ENCODE measurements at regions not wholly inside any gene's neighbourhood (a gene's known extent, or its start where the extent isn't known, plus 50 kb on each side); places are given as distances from the start of the nearest gene placed in this dataset.

DNA sequence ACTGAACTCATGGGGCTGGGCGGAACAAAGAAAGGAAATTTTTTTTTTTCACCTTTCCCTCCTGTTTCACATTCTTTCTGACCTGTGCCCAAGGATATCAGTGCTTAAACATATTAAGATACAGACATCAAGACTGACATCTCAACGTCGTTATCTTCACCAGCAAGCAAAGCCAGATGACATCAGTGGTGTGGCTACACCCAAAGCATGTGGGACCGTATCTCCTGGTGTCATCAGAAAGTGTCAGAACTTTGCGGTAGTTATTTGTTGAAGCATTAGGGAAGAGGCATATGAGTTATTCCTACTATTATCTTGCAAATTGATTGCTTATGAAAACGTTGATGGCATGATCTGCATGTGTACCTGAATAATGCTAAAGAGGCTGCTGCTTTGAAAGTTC lies 487.4 kb downstream of the TLE4 start:
- DNase-seq (ENCODE audit: extremely low spot score), result no peak
- POLR2A ChIA-PET, result no interaction called here
- CTCF ChIA-PET, result no interaction called here
- TF ChIP-seq, protein P1, sequence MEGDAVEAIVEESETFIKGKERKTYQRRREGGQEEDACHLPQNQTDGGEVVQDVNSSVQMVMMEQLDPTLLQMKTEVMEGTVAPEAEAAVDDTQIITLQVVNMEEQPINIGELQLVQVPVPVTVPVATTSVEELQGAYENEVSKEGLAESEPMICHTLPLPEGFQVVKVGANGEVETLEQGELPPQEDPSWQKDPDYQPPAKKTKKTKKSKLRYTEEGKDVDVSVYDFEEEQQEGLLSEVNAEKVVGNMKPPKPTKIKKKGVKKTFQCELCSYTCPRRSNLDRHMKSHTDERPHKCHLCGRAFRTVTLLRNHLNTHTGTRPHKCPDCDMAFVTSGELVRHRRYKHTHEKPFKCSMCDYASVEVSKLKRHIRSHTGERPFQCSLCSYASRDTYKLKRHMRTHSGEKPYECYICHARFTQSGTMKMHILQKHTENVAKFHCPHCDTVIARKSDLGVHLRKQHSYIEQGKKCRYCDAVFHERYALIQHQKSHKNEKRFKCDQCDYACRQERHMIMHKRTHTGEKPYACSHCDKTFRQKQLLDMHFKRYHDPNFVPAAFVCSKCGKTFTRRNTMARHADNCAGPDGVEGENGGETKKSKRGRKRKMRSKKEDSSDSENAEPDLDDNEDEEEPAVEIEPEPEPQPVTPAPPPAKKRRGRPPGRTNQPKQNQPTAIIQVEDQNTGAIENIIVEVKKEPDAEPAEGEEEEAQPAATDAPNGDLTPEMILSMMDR (IDR thresholded peaks at IDR 0.05; ENCODE audit: control extremely low read depth, extremely low read depth, low read depth, missing control alignments), result no peak

- ChIA-PET CTCF (interaction anchor here (0.9 kb wide), 1 partner anchor 29 kb away, joined by 3 read pairs; no protein-coding TSS in a partner anchor), POLR2A (no interaction called here)
- TF ChIP-seq, protein P1 (IDR thresholded peaks at IDR 0.05; ENCODE audit: control extremely low read depth, extremely low read depth, low read depth, missing control alignments), result no peak
- DNase-seq (ENCODE audit: extremely low spot score), result no peak
Observed at GRCh38 chr9:80052830-80053229, 481.1 kb downstream of the TLE4 start.

DNA sequence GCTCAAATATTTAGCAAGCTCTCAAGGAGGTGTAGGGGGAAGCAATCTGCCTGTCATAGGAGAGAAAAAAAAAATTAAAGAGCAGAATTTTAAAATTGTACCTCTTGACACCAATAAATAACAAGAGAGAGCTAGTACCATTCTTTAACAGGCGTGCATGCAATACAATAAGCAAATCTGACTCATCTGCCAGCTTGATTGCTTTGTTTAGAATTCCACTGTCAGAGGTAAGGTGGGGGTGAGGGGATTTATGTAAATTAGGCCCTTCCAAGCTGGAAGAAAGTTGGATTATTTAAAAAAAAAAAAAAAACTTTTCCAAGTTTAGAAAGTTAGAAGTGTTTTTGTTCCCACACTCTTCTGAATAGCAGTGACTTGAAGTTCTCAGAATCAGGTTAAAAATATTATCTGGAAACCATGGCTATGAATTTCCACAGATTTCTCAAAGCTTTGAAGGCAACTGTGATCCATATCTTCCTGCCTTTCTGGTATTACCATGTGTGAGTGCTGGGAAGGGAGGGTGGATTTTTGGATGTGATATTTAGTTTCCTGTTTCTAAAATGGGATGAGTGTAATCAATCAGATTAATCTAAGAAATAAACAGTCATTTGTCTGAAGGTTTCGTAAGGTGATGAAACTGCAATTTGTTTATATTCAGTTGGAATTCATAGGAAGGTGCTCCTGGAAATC lies 477.5 kb downstream of the TLE4 start:
- TF ChIP-seq, protein P1 (IDR thresholded peaks at IDR 0.05; ENCODE audit: control extremely low read depth, extremely low read depth, low read depth, missing control alignments), result no peak
- CTCF ChIA-PET, result no interaction called here
- POLR2A ChIA-PET, result no interaction called here
- no peak for DNase-seq (ENCODE audit: extremely low spot score)

DNA sequence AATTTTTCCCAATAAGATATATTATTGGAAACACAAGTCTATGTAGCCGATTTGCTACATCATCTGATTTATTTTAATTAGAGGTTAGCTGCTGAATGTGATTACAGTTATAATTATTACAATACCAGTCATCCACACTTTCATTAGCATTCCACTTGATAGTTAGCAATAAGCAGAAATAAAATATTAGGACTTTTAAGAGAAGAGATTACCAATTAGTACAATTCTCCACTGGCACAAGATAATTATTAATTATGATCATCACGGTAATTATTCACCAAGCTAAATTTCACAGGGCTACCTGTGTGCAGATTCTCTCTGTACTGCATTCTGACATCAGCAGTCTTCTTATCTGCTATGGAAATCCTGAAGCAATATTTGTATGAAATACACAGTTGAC lies 474.7 kb downstream of the TLE4 start:
- CTCF ChIA-PET, result no interaction called here
- POLR2A ChIA-PET, result no interaction called here

GRCh38 chr9:80041821-80042220 lies 470.1 kb downstream of the TLE4 start:
- no peak for DNase-seq (ENCODE audit: extremely low spot score)
- ChIA-PET CTCF (interaction anchor here (1.7 kb wide), 1 partner anchor 9 kb away, joined by 3 read pairs; no protein-coding TSS in a partner anchor), POLR2A (no interaction called here)
- TF ChIP-seq, protein P1 (IDR thresholded peaks at IDR 0.05; ENCODE audit: control extremely low read depth, extremely low read depth, low read depth, missing control alignments), result no peak

More for the DNA sequence above, 474.7 kb downstream of the TLE4 start:
- DNase-seq (ENCODE audit: extremely low spot score), result no peak
- TF ChIP-seq, protein P1 (IDR thresholded peaks at IDR 0.05; ENCODE audit: control extremely low read depth, extremely low read depth, low read depth, missing control alignments), result no peak

DNA sequence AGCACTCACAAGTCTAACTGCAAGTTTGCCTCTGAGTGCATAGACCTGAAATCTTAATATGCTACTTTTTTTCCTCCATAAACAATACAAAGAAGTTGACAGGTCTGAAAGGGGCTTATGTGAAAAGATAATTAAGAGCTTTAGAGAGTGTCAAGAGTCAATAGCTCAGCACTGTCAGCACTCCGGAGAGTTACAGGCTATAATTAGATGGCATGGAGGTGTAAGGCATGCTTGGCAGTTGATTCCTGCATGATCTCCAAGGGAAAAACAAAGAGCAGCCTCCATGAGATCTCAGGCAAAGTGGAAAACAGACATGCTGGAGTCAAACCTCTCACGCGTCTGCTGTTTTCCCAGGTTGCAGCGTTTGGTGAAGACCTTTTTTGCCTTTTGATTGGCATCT lies 468.7 kb downstream of the TLE4 start:
- TF ChIP-seq, protein P1 (IDR thresholded peaks at IDR 0.05; ENCODE audit: control extremely low read depth, extremely low read depth, low read depth, missing control alignments), result no peak
- ChIA-PET POLR2A (no interaction called here), CTCF (interaction anchor here (0.8 to 1.7 kb wide), 2 partner anchors 8 to 25 kb away, joined by 3 read pairs; no protein-coding TSS in a partner anchor)
- DNase-seq (ENCODE audit: extremely low spot score), result no peak

All from GM10248 (cell line).